Trophoblast cell (in vitro differentiated cells and primary cell): ENCODE measurements at regions not wholly inside any gene's neighbourhood (a gene's known extent, or its start where the extent isn't known, plus 50 kb on each side); places are given as distances from the start of the nearest gene placed in this dataset.
"Not testable (repeated sequence)": the region's sequence is repeated elsewhere in the genome, so short reads cannot be mapped to it uniquely, and the experiment has no call there.

ENCODE experiments used
- DNase-seq, 2 donors: peaks; one replicate each; pipeline ENCODE4 v3.0.0-alpha.2; 2016
- H2AFZ ChIP-seq: 2 replicates; pipeline ENCODE4 v1.6.1; 2013; ENCODE audit warnings: low read length, moderate library complexity, mild to moderate bottlenecking; ENCODE audit not compliant: insufficient read depth, poor library complexity
- H2AK5ac ChIP-seq: 2 replicates; pipeline ENCODE4 v1.6.1; 2013; ENCODE audit warnings: mild to moderate bottlenecking, low read length
- H2BK120ac ChIP-seq: 2 replicates; pipeline ENCODE4 v1.6.1; 2013; ENCODE audit warnings: low read length, mild to moderate bottlenecking, moderate library complexity; ENCODE audit not compliant: insufficient read depth, poor library complexity
- H2BK12ac ChIP-seq: 2 replicates; pipeline ENCODE4 v1.6.1; 2013; ENCODE audit warnings: mild to moderate bottlenecking, low read length, moderate library complexity
- H2BK5ac ChIP-seq: 2 replicates; pipeline ENCODE4 v1.6.1; 2013; ENCODE audit warnings: low read length, low read depth, moderate library complexity, mild to moderate bottlenecking; ENCODE audit not compliant: poor library complexity
- H3K14ac ChIP-seq: 2 replicates; pipeline ENCODE4 v1.6.1; 2013; ENCODE audit warnings: mild to moderate bottlenecking, low read length
- H3K18ac ChIP-seq: 2 replicates; pipeline ENCODE4 v1.6.1; 2013; ENCODE audit warnings: mild to moderate bottlenecking, low read length
- H3K23ac ChIP-seq: 2 replicates; pipeline ENCODE4 v1.6.1; 2013; ENCODE audit warnings: low read length
- H3K27ac ChIP-seq: 2 replicates; pipeline ENCODE4 v1.5.1; 2013; ENCODE audit warnings: low read depth, mild to moderate bottlenecking, inconsistent platforms, low read length, moderate library complexity
- H3K27me3 ChIP-seq: 2 replicates; pipeline ENCODE4 v1.6.1; 2013; ENCODE audit warnings: inconsistent platforms, mild to moderate bottlenecking, low read length, moderate library complexity; ENCODE audit not compliant: insufficient read depth
- H3K36me3 ChIP-seq, 2 experiments: 1 replicate in 1 of 2; 2 replicates in 1 of 2; pipeline ENCODE4 v1.6.1; 2013; ENCODE audit warnings: low read length in 2 of 2, mild to moderate bottlenecking in 2 of 2, moderate library complexity in 1 of 2; ENCODE audit not compliant: insufficient read depth in 2 of 2, control insufficient read depth in 1 of 2
- H3K4ac ChIP-seq: 2 replicates; pipeline ENCODE4 v1.6.1; 2013; ENCODE audit warnings: low read depth, mild to moderate bottlenecking, low read length, moderate library complexity
- H3K4me1 ChIP-seq, 2 experiments: 1 replicate in 1 of 2; 2 replicates in 1 of 2; pipeline ENCODE4 v1.6.1; 2013; ENCODE audit warnings: low read length in 2 of 2, mild to moderate bottlenecking in 2 of 2, moderate library complexity in 1 of 2; ENCODE audit not compliant: insufficient read depth in 2 of 2, control insufficient read depth in 1 of 2
- H3K4me2 ChIP-seq: 2 replicates; pipeline ENCODE4 v1.6.1; 2013; ENCODE audit warnings: inconsistent platforms, mild to moderate bottlenecking, low read length, moderate library complexity
- H3K4me3 ChIP-seq: 2 replicates; pipeline ENCODE4 v1.5.1; 2013; ENCODE audit warnings: mild to moderate bottlenecking, low read depth, low read length, inconsistent platforms
- H3K79me1 ChIP-seq: one replicate; pipeline ENCODE4 v1.6.1; 2013; ENCODE audit warnings: low read length
- H3K79me2 ChIP-seq: 2 replicates; pipeline ENCODE4 v1.6.1; 2013; ENCODE audit warnings: low read length, mild to moderate bottlenecking; ENCODE audit not compliant: control insufficient read depth, insufficient read depth, poor library complexity
- H3K9ac ChIP-seq: 2 replicates; pipeline ENCODE4 v1.6.1; 2013; ENCODE audit warnings: mild to moderate bottlenecking, low read length
- H3K9me3 ChIP-seq: 2 replicates; pipeline ENCODE4 v1.6.1; 2013; ENCODE audit warnings: low read depth, mild to moderate bottlenecking, control low read depth, inconsistent platforms, low read length; ENCODE audit not compliant: insufficient read depth
- H4K12ac ChIP-seq: 2 replicates; pipeline ENCODE4 v1.6.1; 2013; ENCODE audit warnings: low read depth, mild to moderate bottlenecking, low read length, moderate library complexity
- H4K8ac ChIP-seq: 2 replicates; pipeline ENCODE4 v1.6.1; 2013; ENCODE audit warnings: low read depth, mild to moderate bottlenecking, low read length, moderate library complexity
- H4K91ac ChIP-seq: one replicate; pipeline ENCODE4 v1.6.1; 2013; ENCODE audit warnings: low read depth, mild to moderate bottlenecking, low read length, moderate library complexity
- WGBS: extraction: QIAGEN DNeasy Blood & Tissue Kit; methylation state at CpG from one replicate; pipeline ENCODE4 v1.1.7; 2013; ENCODE audit warnings: missing lambda C conversion rate; ENCODE audit not compliant: insufficient read length, insufficient coverage; ENCODE audit errors: extremely low coverage; 5-methylcytosine and 5-hydroxymethylcytosine counted together

DNA sequence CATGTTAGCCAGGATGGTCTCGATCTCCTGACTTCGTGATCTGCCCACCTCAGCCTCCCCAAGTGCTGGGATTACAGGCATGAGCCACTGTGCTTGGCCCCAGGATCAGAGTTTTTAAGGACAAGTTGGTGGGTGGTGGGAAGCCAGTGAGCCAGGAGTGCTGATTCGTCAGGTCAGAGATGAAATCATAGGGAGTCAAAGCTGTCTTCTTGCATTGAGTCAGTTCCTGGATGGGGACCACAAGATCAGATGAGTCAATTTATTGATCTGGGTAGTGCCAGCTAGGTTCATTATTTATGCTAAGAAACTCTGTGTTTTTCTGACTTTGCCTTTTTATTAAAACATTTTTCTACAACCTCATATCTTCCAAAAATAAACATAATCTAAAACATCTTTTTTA is 423.8 kb downstream of the ARL4A start:
- Histone ChIP-seq H3K14ac (no peak overlapping the region), H3K4me3 (no peak overlapping the region), H3K36me3 (no peaks in the 10 kb centered on the region), H2BK120ac (no peak overlapping the region), H3K79me2 (no peaks in the 10 kb centered on the region), H2BK5ac (no peak overlapping the region), H3K23ac (no peak overlapping the region), H2BK12ac (no peak overlapping the region), H2AFZ (no peak overlapping the region), H3K4ac (no peak overlapping the region), H2AK5ac (no peak overlapping the region), H4K91ac (no peak overlapping the region), H4K8ac (no peak overlapping the region), H3K4me2 (no peak overlapping the region), H3K27ac (no peak overlapping the region), H3K9me3 (peaks cover 2% of the 10 kb centered on the region), H3K9ac (no peak overlapping the region), H3K18ac (no peak overlapping the region), H3K27me3 (no peaks in the 10 kb centered on the region), H4K12ac (no peak overlapping the region), H3K4me1 (peaks cover 0 to 1% of the 10 kb centered on the region in 2 experiments), H3K79me1 (no peaks in the 10 kb centered on the region)
- no peak for DNase-seq
- WGBS: no CpG with 5 or more reads among the region's 3 CpGs

DNA sequence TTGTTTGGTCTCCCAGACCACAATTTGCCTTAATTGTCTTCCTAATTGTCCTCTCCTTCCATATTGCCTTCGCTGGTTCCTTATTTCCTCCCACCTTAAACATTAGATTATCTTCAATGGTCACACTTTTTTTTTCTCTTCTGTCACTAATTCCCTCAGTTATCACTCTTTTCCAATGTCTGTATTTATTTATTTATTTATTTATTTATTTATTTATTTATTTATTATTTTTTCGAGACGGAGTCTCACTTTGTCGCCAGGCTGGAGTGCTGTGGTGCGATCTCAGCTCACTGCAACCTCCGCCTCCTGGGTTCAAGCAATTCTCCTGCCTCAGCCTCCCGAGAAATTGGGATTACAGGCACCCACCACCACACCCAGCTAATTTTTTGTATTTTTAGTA is 426.8 kb downstream of the ARL4A start:
- not testable (repeated sequence) for H3K79me1 ChIP-seq, H2BK120ac ChIP-seq, H3K4ac ChIP-seq, H3K4me2 ChIP-seq, H3K14ac ChIP-seq, H3K18ac ChIP-seq, DNase-seq, H4K8ac ChIP-seq, H4K91ac ChIP-seq, H2BK12ac ChIP-seq, H2BK5ac ChIP-seq, H3K79me2 ChIP-seq, H3K9me3 ChIP-seq, H4K12ac ChIP-seq, H3K4me1 ChIP-seq, H3K23ac ChIP-seq, H3K4me3 ChIP-seq, H3K27ac ChIP-seq, H3K27me3 ChIP-seq, H3K9ac ChIP-seq, H2AFZ ChIP-seq, H3K36me3 ChIP-seq, H2AK5ac ChIP-seq
- no CpG with 5 or more reads among the region's 7 CpGs for whole genome bisulfite sequencing

DNA sequence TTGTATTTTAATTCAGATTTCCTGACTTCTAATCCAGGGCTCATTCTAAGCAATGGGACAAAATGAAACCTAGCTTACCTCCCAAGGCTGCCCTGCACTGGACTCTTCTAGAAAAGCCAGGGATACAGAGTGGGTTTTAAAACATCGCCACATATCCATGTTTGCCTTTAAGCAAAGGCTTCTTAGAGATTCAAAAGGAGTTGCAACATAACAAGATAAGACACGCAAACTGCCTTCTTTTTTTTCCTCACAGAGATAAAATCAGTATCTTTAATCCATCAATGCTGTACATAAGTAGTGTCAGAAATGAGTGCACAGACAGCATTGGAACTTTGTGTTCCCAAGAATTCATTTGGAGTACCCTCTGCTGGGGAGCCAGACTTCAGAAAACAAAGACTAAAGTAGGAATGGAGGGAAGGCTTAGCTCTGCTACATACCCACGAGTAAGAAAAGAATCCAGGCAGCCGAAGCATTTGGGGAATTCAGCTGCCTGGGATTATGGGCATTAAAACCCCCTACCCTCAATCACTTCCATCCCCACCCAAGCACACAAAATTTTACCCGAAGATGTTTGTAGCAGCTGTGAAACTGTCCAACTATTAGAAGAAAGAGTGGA is 427.8 kb downstream of the ARL4A start:
- Histone ChIP-seq H2BK12ac (no peak overlapping the region), H3K79me1 (no peaks in the 10 kb centered on the region), H3K4me2 (no peak overlapping the region), H2AFZ (no peak overlapping the region), H4K12ac (no peak overlapping the region), H3K9ac (no peak overlapping the region), H2AK5ac (no peak overlapping the region), H3K14ac (no peak overlapping the region), H3K36me3 (no peaks in the 10 kb centered on the region), H3K4ac (no peak overlapping the region), H3K27me3 (no peaks in the 10 kb centered on the region), H4K8ac (no peak overlapping the region), H4K91ac (no peak overlapping the region), H3K4me1 (peaks cover 0 to 1% of the 10 kb centered on the region in 2 experiments), H2BK5ac (no peak overlapping the region), H3K18ac (no peak overlapping the region), H3K4me3 (no peak overlapping the region), H3K27ac (no peak overlapping the region), H3K79me2 (no peaks in the 10 kb centered on the region), H3K23ac (no peak overlapping the region), H2BK120ac (no peak overlapping the region), H3K9me3 (no peaks in the 10 kb centered on the region)
- DNase-seq: peak in 1 of 2 donors; percentile 5
- WGBS: no CpG with 5 or more reads among the region's 5 CpGs

DNA sequence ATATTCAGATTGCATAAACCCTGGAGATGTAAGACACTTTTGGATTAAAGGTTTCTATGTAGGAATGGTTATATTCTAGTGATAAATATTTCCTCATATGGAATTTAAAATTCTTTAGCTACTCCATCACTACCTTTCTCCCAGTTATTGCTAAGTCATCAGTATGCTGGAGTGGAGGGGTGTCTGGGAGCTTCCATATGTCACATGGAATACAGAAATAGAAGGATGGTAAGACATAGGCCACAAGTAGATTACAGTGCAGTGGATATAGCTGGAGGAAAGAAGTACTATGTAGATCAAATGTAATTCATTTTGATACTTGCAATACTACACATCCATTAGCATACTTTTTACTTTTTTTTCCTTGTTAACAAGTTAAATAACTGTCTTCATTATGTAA is 428.4 kb downstream of the ARL4A start:
- H3K18ac ChIP-seq: no peak overlapping the region
- no peak overlapping the region for H2BK5ac ChIP-seq
- H3K27ac ChIP-seq: no peak overlapping the region
- H4K91ac ChIP-seq: no peak overlapping the region
- no peak overlapping the region for H3K9ac ChIP-seq
- no peak overlapping the region for H3K14ac ChIP-seq
- H3K36me3 ChIP-seq: no peaks in the 10 kb centered on the region
- H2AFZ ChIP-seq: no peak overlapping the region
- H3K4ac ChIP-seq: no peak overlapping the region
- H3K23ac ChIP-seq: no peak overlapping the region
- no peaks in the 10 kb centered on the region for H3K9me3 ChIP-seq
- no peaks in the 10 kb centered on the region for H3K79me1 ChIP-seq
- no peak overlapping the region for H2AK5ac ChIP-seq
- H4K8ac ChIP-seq: no peak overlapping the region
- no peak overlapping the region for H3K4me2 ChIP-seq
- DNase-seq: no peak
- H3K4me3 ChIP-seq: no peak overlapping the region
- no peak overlapping the region for H2BK12ac ChIP-seq
- H4K12ac ChIP-seq: no peak overlapping the region
- H2BK120ac ChIP-seq: no peak overlapping the region
- H3K4me1 ChIP-seq: peaks cover 0 to 1% of the 10 kb centered on the region in 2 experiments
- H3K27me3 ChIP-seq: no peaks in the 10 kb centered on the region
- no peaks in the 10 kb centered on the region for H3K79me2 ChIP-seq
